ENCODE measurements at regions not wholly inside any gene's neighbourhood (a gene's known extent, or its start where the extent isn't known, plus 50 kb on each side); places are given as distances from the start of the nearest gene placed in this dataset.

DNA sequence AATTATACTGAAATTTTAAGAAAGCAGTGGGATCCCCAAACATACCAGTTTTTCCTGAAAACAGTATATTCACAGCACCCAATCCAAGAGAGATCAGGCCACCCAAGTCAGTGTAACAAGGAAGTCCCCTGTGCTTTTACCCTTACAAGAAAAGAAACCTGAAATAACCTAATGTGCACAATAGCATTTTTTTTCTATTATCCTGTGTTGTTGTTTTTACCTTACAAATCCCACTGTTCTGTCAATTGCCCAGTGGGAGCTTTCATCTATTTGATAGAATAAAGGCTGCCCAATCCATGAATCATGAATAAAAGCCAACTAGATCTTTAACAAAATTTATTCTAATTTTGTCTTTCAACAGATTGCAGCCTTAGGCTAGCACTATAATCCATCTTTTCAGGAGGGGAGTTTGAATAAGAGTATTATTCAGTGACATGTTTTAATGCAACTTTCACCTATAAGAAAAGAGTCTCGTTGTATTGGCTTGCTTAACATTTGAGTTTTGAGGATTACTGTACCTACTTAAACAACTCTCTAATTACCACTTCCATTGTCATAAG is 457.4 kb downstream of the TRHDE start:
- TF ChIP-seq, protein P1, sequence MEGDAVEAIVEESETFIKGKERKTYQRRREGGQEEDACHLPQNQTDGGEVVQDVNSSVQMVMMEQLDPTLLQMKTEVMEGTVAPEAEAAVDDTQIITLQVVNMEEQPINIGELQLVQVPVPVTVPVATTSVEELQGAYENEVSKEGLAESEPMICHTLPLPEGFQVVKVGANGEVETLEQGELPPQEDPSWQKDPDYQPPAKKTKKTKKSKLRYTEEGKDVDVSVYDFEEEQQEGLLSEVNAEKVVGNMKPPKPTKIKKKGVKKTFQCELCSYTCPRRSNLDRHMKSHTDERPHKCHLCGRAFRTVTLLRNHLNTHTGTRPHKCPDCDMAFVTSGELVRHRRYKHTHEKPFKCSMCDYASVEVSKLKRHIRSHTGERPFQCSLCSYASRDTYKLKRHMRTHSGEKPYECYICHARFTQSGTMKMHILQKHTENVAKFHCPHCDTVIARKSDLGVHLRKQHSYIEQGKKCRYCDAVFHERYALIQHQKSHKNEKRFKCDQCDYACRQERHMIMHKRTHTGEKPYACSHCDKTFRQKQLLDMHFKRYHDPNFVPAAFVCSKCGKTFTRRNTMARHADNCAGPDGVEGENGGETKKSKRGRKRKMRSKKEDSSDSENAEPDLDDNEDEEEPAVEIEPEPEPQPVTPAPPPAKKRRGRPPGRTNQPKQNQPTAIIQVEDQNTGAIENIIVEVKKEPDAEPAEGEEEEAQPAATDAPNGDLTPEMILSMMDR (IDR thresholded peaks at IDR 0.05), result no peak
- TF ChIP-seq EP300 (IDR thresholded peaks at IDR 0.05) (no peak), POLR2A (IDR thresholded peaks at IDR 0.05) (no peak)
